ENCODE measurements at regions not wholly inside any gene's neighbourhood (a gene's known extent, or its start where the extent isn't known, plus 50 kb on each side); places are given as distances from the start of the nearest gene placed in this dataset.

GRCh38 chr9:89843074-89843473, 238.3 kb downstream of the GADD45G start:
- Histone ChIP-seq H3K9me3 (ENCODE audit: low read depth, low read length, poor library complexity, severe bottlenecking) (no peaks in the 10 kb centered on the region), H3K27me3 (replicated peaks; ENCODE audit: insufficient read depth, low read depth, low read length, poor library complexity) (no peaks in the 10 kb centered on the region), H3K36me3 (ENCODE audit: insufficient read depth, low read length, poor library complexity, severe bottlenecking) (no peaks in the 10 kb centered on the region), H3K4me1 (ENCODE audit: insufficient read depth, low read length, poor library complexity, severe bottlenecking) (no peaks in the 10 kb centered on the region), H3K4me3 (ENCODE audit: low read depth, low read length, poor library complexity, severe bottlenecking) (no peak overlapping the region), H3K27ac (ENCODE audit: low read depth, low read length, poor library complexity, severe bottlenecking) (no peak overlapping the region)
- intact Hi-C loops (cut with micrococcal nuclease; ENCODE audit: unreplicated experiment), result no loop called here
- TF ChIP-seq CTCF (conservative IDR thresholded peaks at IDR 0.05; ENCODE audit: low read depth, low read length), result no peak
- no peak for TF ChIP-seq EZH2 (IDR thresholded peaks at IDR 0.05; ENCODE audit: borderline replicate concordance, low read depth, low read length, poor library complexity, severe bottlenecking)
- BruUV-seq (replicated peaks), result no TSS peak
- no peak for DNase-seq (ENCODE audit: low spot score)
- POLR2A ChIA-PET (ENCODE audit: low non-redundant PET), result no interaction called here
- CTCF ChIA-PET, result interaction anchor here (0.6 kb wide), 1 partner anchor 415 kb away, joined by 3 read pairs; no protein-coding TSS in a partner anchor

- Histone ChIP-seq H3K4me1 (ENCODE audit: insufficient read depth, low read length, poor library complexity, severe bottlenecking) (no peaks in the 10 kb centered on the region), H3K4me3 (ENCODE audit: low read depth, low read length, poor library complexity, severe bottlenecking) (no peak overlapping the region), H3K27me3 (replicated peaks; ENCODE audit: insufficient read depth, low read depth, low read length, poor library complexity) (no peaks in the 10 kb centered on the region), H3K27ac (ENCODE audit: low read depth, low read length, poor library complexity, severe bottlenecking) (no peak overlapping the region), H3K36me3 (ENCODE audit: insufficient read depth, low read length, poor library complexity, severe bottlenecking) (no peaks in the 10 kb centered on the region), H3K9me3 (ENCODE audit: low read depth, low read length, poor library complexity, severe bottlenecking) (no peaks in the 10 kb centered on the region)
- POLR2A ChIA-PET (ENCODE audit: low non-redundant PET), result no interaction called here
- CTCF ChIA-PET, result no interaction called here
- no peak for DNase-seq (ENCODE audit: low spot score)
- BruUV-seq (replicated peaks), result no TSS peak
- TF ChIP-seq CTCF (conservative IDR thresholded peaks at IDR 0.05; ENCODE audit: low read depth, low read length), result no peak
- no peak for TF ChIP-seq EZH2 (IDR thresholded peaks at IDR 0.05; ENCODE audit: borderline replicate concordance, low read depth, low read length, poor library complexity, severe bottlenecking)
- intact Hi-C loops (cut with micrococcal nuclease; ENCODE audit: unreplicated experiment), result no loop called here
Observed at GRCh38 chr9:89843591-89843990, 238.8 kb downstream of the GADD45G start.

- Histone ChIP-seq H3K27ac (ENCODE audit: low read depth, low read length, poor library complexity, severe bottlenecking) (no peak overlapping the region), H3K4me3 (ENCODE audit: low read depth, low read length, poor library complexity, severe bottlenecking) (no peak overlapping the region), H3K27me3 (replicated peaks; ENCODE audit: insufficient read depth, low read depth, low read length, poor library complexity) (no peaks in the 10 kb centered on the region), H3K4me1 (ENCODE audit: insufficient read depth, low read length, poor library complexity, severe bottlenecking) (no peaks in the 10 kb centered on the region), H3K9me3 (ENCODE audit: low read depth, low read length, poor library complexity, severe bottlenecking) (no peaks in the 10 kb centered on the region), H3K36me3 (ENCODE audit: insufficient read depth, low read length, poor library complexity, severe bottlenecking) (no peaks in the 10 kb centered on the region)
- CTCF ChIA-PET, result no interaction called here
- intact Hi-C loops (cut with micrococcal nuclease; ENCODE audit: unreplicated experiment), result no loop called here
- BruUV-seq (replicated peaks), result no TSS peak
- DNase-seq (ENCODE audit: low spot score), result no peak
- POLR2A ChIA-PET (ENCODE audit: low non-redundant PET), result no interaction called here
- TF ChIP-seq EZH2 (IDR thresholded peaks at IDR 0.05; ENCODE audit: borderline replicate concordance, low read depth, low read length, poor library complexity, severe bottlenecking) (no peak), CTCF (conservative IDR thresholded peaks at IDR 0.05; ENCODE audit: low read depth, low read length) (no peak)
Observed at GRCh38 chr9:89844075-89844474, 239.3 kb downstream of the GADD45G start.
